Esophagus squamous epithelium (tissue), 5 donors: ENCODE measurements at regions not wholly inside any gene's neighbourhood (a gene's known extent, or its start where the extent isn't known, plus 50 kb on each side); places are given as distances from the start of the nearest gene placed in this dataset.

ENCODE experiments used
- DNase-seq: peaks from one replicate; lab custom pipeline; 2025; lab: John Stamatoyannopoulos, UW
- H3K27ac ChIP-seq, 4 donors: fragments of 200-600 bp; sonication (generic); one replicate each; pipeline ENCODE4 v1.5.1; 2016 to 2019; ENCODE audit warnings: mild to moderate bottlenecking in 1 of 4
- H3K27me3 ChIP-seq, 4 donors: fragments of 200-600 bp; sonication (generic); 1 replicate in 3 of 4; 2 replicates in 1 of 4; pipeline versions ENCODE4 v1.5.1 to v1.6.0; 2017 to 2021; ENCODE audit warnings: antibody characterized with exemption in 1 of 4
- H3K36me3 ChIP-seq, 3 donors: fragments of 200-600 bp; sonication (generic); one replicate each; pipeline ENCODE4 v1.5.1; 2016 to 2019
- H3K4me1 ChIP-seq, 3 donors: fragments of 200-600 bp; sonication (generic); one replicate each; pipeline ENCODE4 v1.5.1; 2017 to 2019
- H3K4me3 ChIP-seq, 4 donors: fragments of 200-600 bp; sonication (generic); 1 replicate in 3 of 4; 2 replicates in 1 of 4; pipeline ENCODE4 v1.5.1; 2016 to 2019; ENCODE audit warnings: mild to moderate bottlenecking in 2 of 4, moderate library complexity in 1 of 4
- H3K9me3 ChIP-seq, 3 donors: fragments of 200-600 bp; sonication (generic); one replicate each; pipeline ENCODE4 v1.5.1; 2016 to 2019
- CTCF ChIP-seq, 6 experiments: fragments of 450-650 bp in 4 of 6; fragments of 200-600 bp in 2 of 6; sonication (generic) in 2 of 6; IDR thresholded peaks; one replicate each; pipeline ENCODE4 v1.5.1; 2016 to 2019; ENCODE audit warnings: antibody characterized with exemption in 6 of 6, mild to moderate bottlenecking in 4 of 6, moderate library complexity in 4 of 6
- POLR2A ChIP-seq, 4 donors: fragments of 450-650 bp; IDR thresholded peaks; one replicate each; pipeline ENCODE4 v1.6.1; 2017; ENCODE audit warnings: antibody characterized with exemption in 4 of 4, mild to moderate bottlenecking in 4 of 4, moderate library complexity in 3 of 4
- WGBS, 2 donors: methylation state at CpG; one replicate each; pipeline ENCODE4 v1.1.5; 2018; 5-methylcytosine and 5-hydroxymethylcytosine counted together
- intact Hi-C: fragments of 100-400 bp; cut with DNase I; formaldehyde crosslinking; loops from one replicate; pipeline ENCODE4 v1.15.0; 2022
- donor health status: DM: yes; HTN: yes; CAD: no.

GRCh38 chr17:79282294-79282693, 207.7 kb downstream of the ENGASE start:
- TF ChIP-seq POLR2A (IDR thresholded peaks at IDR 0.05) (no peak), CTCF (IDR thresholded peaks at IDR 0.05) (no peak)
- H3K36me3 ChIP-seq, result no peaks in the 10 kb centered on the region
- intact Hi-C loops, result no loop called here
- H3K27me3 ChIP-seq, result peaks cover 0 to 57% (median 0%) of the 10 kb centered on the region in 4 donors
- no peaks in the 10 kb centered on the region for H3K9me3 ChIP-seq
- H3K4me3 ChIP-seq, result no peak overlapping the region
- 44 to 50% methylated on average over 9 to 10 of the region's 10 CpGs for WGBS, 2 donors
- H3K4me1 ChIP-seq, result no peaks in the 10 kb centered on the region
- H3K27ac ChIP-seq, result no peak overlapping the region
- no peak for DNase-seq

- no peak overlapping the region for H3K4me3 ChIP-seq
- no peak for TF ChIP-seq CTCF (IDR thresholded peaks at IDR 0.05)
- TF ChIP-seq POLR2A (IDR thresholded peaks at IDR 0.05), result no peak
- intact Hi-C loops, result no loop called here
- peaks cover 0 to 52% (median 0%) of the 10 kb centered on the region in 4 donors for H3K27me3 ChIP-seq
- H3K9me3 ChIP-seq, result no peaks in the 10 kb centered on the region
- H3K36me3 ChIP-seq, result no peaks in the 10 kb centered on the region
- no peak for DNase-seq
- no peaks in the 10 kb centered on the region for H3K4me1 ChIP-seq
- H3K27ac ChIP-seq, result no peak overlapping the region
- WGBS, 2 donors, result 28 to 35% methylated on average over 8 of the region's 8 CpGs
These were observed 207.2 kb downstream of the ENGASE start for GRCh38 chr17:79281803-79282202.

GRCh38 chr17:79280866-79281572, 206.4 kb downstream of the ENGASE start:
- Histone ChIP-seq H3K27ac (no peak overlapping the region), H3K9me3 (no peaks in the 10 kb centered on the region), H3K27me3 (peaks cover 0 to 44% (median 0%) of the 10 kb centered on the region in 4 donors), H3K4me1 (no peaks in the 10 kb centered on the region), H3K36me3 (no peaks in the 10 kb centered on the region), H3K4me3 (no peak overlapping the region)
- no peak for DNase-seq
- intact Hi-C loops, result no loop called here
- TF ChIP-seq POLR2A (IDR thresholded peaks at IDR 0.05) (no peak), CTCF (IDR thresholded peaks at IDR 0.05) (no peak)
- WGBS, 2 donors, result 58 to 65% methylated on average over 11 to 12 of the region's 13 CpGs

- no peak overlapping the region for H3K4me3 ChIP-seq
- DNase-seq, result no peak
- H3K9me3 ChIP-seq, result no peaks in the 10 kb centered on the region
- H3K27ac ChIP-seq, result no peak overlapping the region
- no peak for TF ChIP-seq POLR2A (IDR thresholded peaks at IDR 0.05)
- no peak for TF ChIP-seq CTCF (IDR thresholded peaks at IDR 0.05)
- H3K27me3 ChIP-seq, result peaks cover 0 to 36% (median 0%) of the 10 kb centered on the region in 4 donors
- H3K4me1 ChIP-seq, result no peaks in the 10 kb centered on the region
- 85 to 87% methylated on average over 8 of the region's 8 CpGs for WGBS, 2 donors
- H3K36me3 ChIP-seq, result no peaks in the 10 kb centered on the region
- intact Hi-C loops, result no loop called here
These were observed 205.4 kb downstream of the ENGASE start for GRCh38 chr17:79280010-79280409.

GRCh38 chr17:79279320-79279719, 204.7 kb downstream of the ENGASE start:
- intact Hi-C loops, result no loop called here
- Histone ChIP-seq H3K4me3 (no peak overlapping the region), H3K27ac (no peak overlapping the region), H3K9me3 (no peaks in the 10 kb centered on the region), H3K36me3 (no peaks in the 10 kb centered on the region), H3K4me1 (no peaks in the 10 kb centered on the region), H3K27me3 (peaks cover 0 to 41% (median 0%) of the 10 kb centered on the region in 4 donors)
- TF ChIP-seq POLR2A (IDR thresholded peaks at IDR 0.05) (no peak), CTCF (IDR thresholded peaks at IDR 0.05) (no peak)
- WGBS, 2 donors, result 60 to 87% methylated on average over 1 to 11 of the region's 11 CpGs
- DNase-seq, result no peak
